Loucy (cell line): ENCODE measurements at regions not wholly inside any gene's neighbourhood (a gene's known extent, or its start where the extent isn't known, plus 50 kb on each side); places are given as distances from the start of the nearest gene placed in this dataset.
A peak's percentile ranks its signal among the peaks of the same experiment; 100 is the strongest.

Source experiments
- H2AFZ ChIP-seq: fragments of 200-600 bp; sonication (generic); 2 replicates; pipeline ENCODE4 v1.6.0; 2016; ENCODE audit warnings: antibody characterized with exemption, mild to moderate bottlenecking, low read length, moderate library complexity
- H3F3A ChIP-seq: fragments of 200-600 bp; 2 replicates; pipeline ENCODE4 v1.6.0; 2016; ENCODE audit warnings: antibody characterized with exemption, low read depth, mild to moderate bottlenecking
- H3K27me3 ChIP-seq: fragments of 200-600 bp; sonication (generic); 2 replicates; pipeline ENCODE4 v1.6.1; 2014; ENCODE audit warnings: low read length, mild to moderate bottlenecking; ENCODE audit not compliant: insufficient read depth, poor library complexity, severe bottlenecking
- H3K36me3 ChIP-seq: fragments of 200-600 bp; sonication (generic); 2 replicates; pipeline ENCODE4 v1.6.1; 2016; ENCODE audit warnings: low read length; ENCODE audit not compliant: insufficient read depth
- H3K4me1 ChIP-seq: fragments of 200-600 bp; sonication (generic); 2 replicates; pipeline ENCODE4 v1.5.1; 2014; ENCODE audit warnings: low read length, mild to moderate bottlenecking; ENCODE audit not compliant: insufficient read depth, poor library complexity, severe bottlenecking
- H3K4me2 ChIP-seq: fragments of 200-600 bp; sonication (generic); 2 replicates; pipeline ENCODE4 v1.6.0; 2014; ENCODE audit warnings: antibody characterized with exemption, low read length, low read depth, mild to moderate bottlenecking; ENCODE audit not compliant: poor library complexity, severe bottlenecking
- H3K4me3 ChIP-seq: fragments of 200-600 bp; sonication (generic); 2 replicates; pipeline ENCODE4 v1.5.1; 2014; ENCODE audit warnings: low read length, mild to moderate bottlenecking, mixed read lengths; ENCODE audit not compliant: poor library complexity, severe bottlenecking
- H3K79me2 ChIP-seq: fragments of 200-600 bp; sonication (generic); 2 replicates; pipeline ENCODE4 v1.6.1; 2014; ENCODE audit warnings: low read length; ENCODE audit not compliant: insufficient read depth
- H3K9ac ChIP-seq: fragments of 200-600 bp; sonication (generic); 2 replicates; pipeline ENCODE4 v1.6.0; 2014; ENCODE audit warnings: mild to moderate bottlenecking, low read depth, low read length, moderate library complexity; ENCODE audit not compliant: poor library complexity, severe bottlenecking
- H3K9me2 ChIP-seq: fragments of 200-600 bp; sonication (generic); replicated peaks from 2 replicates; pipeline ENCODE4 v1.6.1; 2016; ENCODE audit warnings: low read depth, low read length, mixed read lengths
- H3K9me3 ChIP-seq: fragments of 200-600 bp; sonication (generic); 2 replicates; pipeline ENCODE4 v1.6.1; 2014; ENCODE audit warnings: mild to moderate bottlenecking, antibody characterized with exemption, low read length, low read depth; ENCODE audit not compliant: insufficient read depth
- H4K20me1 ChIP-seq: fragments of 200-600 bp; sonication (generic); 2 replicates; pipeline ENCODE4 v1.6.0; 2014; ENCODE audit warnings: antibody characterized with exemption, low read length, mild to moderate bottlenecking; ENCODE audit not compliant: insufficient read depth, poor library complexity, severe bottlenecking
- CTCF ChIP-seq: fragments of 200-600 bp; sonication (generic); conservative IDR thresholded peaks from 2 replicates; pipeline ENCODE4 v1.5.1; 2014; ENCODE audit warnings: mild to moderate bottlenecking, antibody characterized with exemption, low read length
- EZH2phosphoT487 ChIP-seq: fragments of 200-600 bp; IDR thresholded peaks from 2 replicates; pipeline ENCODE4 v1.6.1; 2018; ENCODE audit warnings: antibody characterized with exemption, mild to moderate bottlenecking, moderate library complexity, borderline replicate concordance

GRCh38 chr16:9033125-9033830 is 58.2 kb upstream of the HAPSTR1 start:
- Histone ChIP-seq H3K9ac (no peak overlapping the region), H2AFZ (no peak overlapping the region)
- TF ChIP-seq EZH2phosphoT487 = no peak
- peak; percentile 34 for TF ChIP-seq CTCF

DNA sequence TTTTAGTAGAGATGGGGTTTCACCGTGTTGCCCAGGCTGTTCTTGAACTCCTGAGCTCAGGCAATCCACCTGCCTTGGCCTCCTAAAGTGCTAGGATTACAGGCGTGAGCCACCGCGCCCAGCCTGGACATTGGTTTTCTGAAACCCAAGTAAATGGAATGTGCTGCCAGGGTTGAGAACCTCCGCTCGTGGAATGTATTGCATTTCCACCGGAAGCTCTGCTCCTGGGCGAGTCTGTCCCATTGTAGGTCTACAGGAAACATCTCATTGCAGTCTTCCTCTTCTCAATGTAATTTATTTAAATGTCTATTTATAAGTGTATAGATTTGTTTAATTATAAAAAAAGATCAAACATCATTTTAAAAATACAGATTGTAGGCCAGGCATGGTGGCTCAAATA is 57.4 kb upstream of the HAPSTR1 start:
- Histone ChIP-seq H3K9me2 (no peaks in the 10 kb centered on the region), H3K4me3 (no peak overlapping the region), H3K9ac (no peak overlapping the region), H3K4me1 (no peaks in the 10 kb centered on the region), H3K9me3 (no peaks in the 10 kb centered on the region), H3K4me2 (no peak overlapping the region), H2AFZ (no peak overlapping the region), H3K27me3 (no peaks in the 10 kb centered on the region), H3K36me3 (no peaks in the 10 kb centered on the region), H3F3A (no peaks in the 10 kb centered on the region), H3K79me2 (no peaks in the 10 kb centered on the region), H4K20me1 (no peaks in the 10 kb centered on the region)
- no peak for TF ChIP-seq CTCF
- no peak for TF ChIP-seq EZH2phosphoT487

More at GRCh38 chr16:9033125-9033830, 58.2 kb upstream of the HAPSTR1 start:
- Histone ChIP-seq H3F3A (no peaks in the 10 kb centered on the region), H3K79me2 (no peaks in the 10 kb centered on the region), H3K9me2 (no peaks in the 10 kb centered on the region), H3K36me3 (no peaks in the 10 kb centered on the region), H3K4me2 (no peak overlapping the region), H3K4me1 (no peaks in the 10 kb centered on the region), H4K20me1 (no peaks in the 10 kb centered on the region), H3K27me3 (no peaks in the 10 kb centered on the region), H3K9me3 (no peaks in the 10 kb centered on the region), H3K4me3 (no peak overlapping the region)

DNA sequence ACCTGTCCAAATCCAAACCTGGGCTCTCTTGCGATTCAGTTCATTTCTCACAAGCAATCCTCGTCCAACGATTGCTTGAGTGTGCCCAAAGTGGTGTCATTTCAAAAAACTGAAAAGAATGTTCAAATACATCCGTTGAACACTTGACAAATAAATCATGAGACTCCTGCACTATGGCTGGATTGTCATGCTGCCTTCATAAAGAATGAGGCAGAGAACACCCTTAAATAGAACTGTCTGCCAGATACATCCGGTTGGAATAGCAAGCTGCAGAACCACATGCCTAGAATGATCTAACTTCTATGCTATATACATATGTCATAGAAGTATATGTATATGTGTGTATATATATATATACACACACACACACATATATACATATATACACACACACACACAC is 55.4 kb upstream of the HAPSTR1 start:
- Histone ChIP-seq H3K9ac (no peak overlapping the region), H3K9me3 (no peaks in the 10 kb centered on the region), H3K36me3 (no peaks in the 10 kb centered on the region), H3K9me2 (no peaks in the 10 kb centered on the region), H3F3A (no peaks in the 10 kb centered on the region), H3K4me3 (no peak overlapping the region), H3K79me2 (no peaks in the 10 kb centered on the region), H2AFZ (no peak overlapping the region), H3K4me2 (no peak overlapping the region), H3K4me1 (no peaks in the 10 kb centered on the region), H3K27me3 (no peaks in the 10 kb centered on the region), H4K20me1 (no peaks in the 10 kb centered on the region)
- no peak for TF ChIP-seq EZH2phosphoT487

- Histone ChIP-seq H3K27me3 (no peaks in the 10 kb centered on the region), H3K9me3 (no peaks in the 10 kb centered on the region), H3K9me2 (no peaks in the 10 kb centered on the region), H4K20me1 (no peaks in the 10 kb centered on the region), H2AFZ (no peak overlapping the region), H3K36me3 (no peaks in the 10 kb centered on the region), H3K9ac (no peak overlapping the region), H3K4me2 (no peak overlapping the region), H3K79me2 (no peaks in the 10 kb centered on the region), H3K4me3 (no peak overlapping the region), H3F3A (no peaks in the 10 kb centered on the region), H3K4me1 (no peaks in the 10 kb centered on the region)
- no peak for TF ChIP-seq EZH2phosphoT487
- TF ChIP-seq CTCF = no peak
These were observed 52.2 kb upstream of the HAPSTR1 start for GRCh38 chr16:9039210-9039609.
